HG03457 (cell line): ENCODE measurements at regions not wholly inside any gene's neighbourhood (a gene's known extent, or its start where the extent isn't known, plus 50 kb on each side); places are given as distances from the start of the nearest gene placed in this dataset.
"Not testable (repeated sequence)": the region's sequence is repeated elsewhere in the genome, so short reads cannot be mapped to it uniquely, and the experiment has no call there.

Experiments
- ATAC-seq: cut with Tn5 transposase; IDR thresholded peaks from one replicate; pipeline ENCODE4 v1.9.1; 2021; ENCODE audit warnings: moderate number of reproducible peaks; ENCODE audit not compliant: unreplicated experiment

- ATAC-seq = no peak
Measured at GRCh38 chr5:71904852-71905251, 185.8 kb downstream of the CARTPT start.

GRCh38 chr5:71905834-71906711, 187.0 kb downstream of the CARTPT start:
- no peak for ATAC-seq

- ATAC-seq = no peak
Measured at GRCh38 chr5:71907001-71907588, 188.0 kb downstream of the CARTPT start.

GRCh38 chr5:71907608-71908145, 188.6 kb downstream of the CARTPT start:
- ATAC-seq = no peak

- no peak for ATAC-seq
Measured at GRCh38 chr5:71910741-71911140, 191.7 kb downstream of the CARTPT start.

GRCh38 chr5:71912021-71912420, 192.9 kb downstream of the CARTPT start:
- ATAC-seq = no peak

GRCh38 chr5:71914281-71914680, 193.0 kb upstream of the MAP1B start:
- no peak for ATAC-seq

GRCh38 chr5:71922584-71923106, 184.6 kb upstream of the MAP1B start:
- no peak for ATAC-seq

GRCh38 chr5:71923755-71924154, 183.5 kb upstream of the MAP1B start:
- no peak for ATAC-seq

- no peak for ATAC-seq
Measured at GRCh38 chr5:71924325-71924724, 182.9 kb upstream of the MAP1B start.

- ATAC-seq = no peak
Measured at GRCh38 chr5:71924980-71925379, 182.3 kb upstream of the MAP1B start.

- no peak for ATAC-seq
Measured at GRCh38 chr5:71925608-71926091, 181.6 kb upstream of the MAP1B start.

- no peak for ATAC-seq
Measured at GRCh38 chr5:71929003-71929402, 178.3 kb upstream of the MAP1B start.

GRCh38 chr5:71930554-71930953, 176.7 kb upstream of the MAP1B start:
- ATAC-seq = not testable (repeated sequence)

GRCh38 chr5:71932131-71932654, 175.1 kb upstream of the MAP1B start:
- ATAC-seq = no peak

GRCh38 chr5:71932655-71933338, 174.5 kb upstream of the MAP1B start:
- ATAC-seq = no peak

GRCh38 chr5:71934322-71934721, 173.0 kb upstream of the MAP1B start:
- no peak for ATAC-seq

GRCh38 chr5:71937921-71938698, 169.2 kb upstream of the MAP1B start:
- no peak for ATAC-seq

- no peak for ATAC-seq
Measured at GRCh38 chr5:71938895-71939294, 168.4 kb upstream of the MAP1B start.
